Fibroblast of lung (primary cell): ENCODE measurements at regions not wholly inside any gene's neighbourhood (a gene's known extent, or its start where the extent isn't known, plus 50 kb on each side); places are given as distances from the start of the nearest gene placed in this dataset.

Source experiments
- EZH2 ChIP-seq: IDR thresholded peaks from 2 replicates; pipeline ENCODE4 v1.5.1; 2012; ENCODE audit warnings: low read length, control low read depth, mild to moderate bottlenecking; ENCODE audit errors: missing control alignments
- TF ChIP-seq, protein P1 (sequence below), 2 donors: IDR thresholded peaks in 1 of 2; conservative IDR thresholded peaks in 1 of 2; 1 replicate in 1 of 2; 2 replicates in 1 of 2; pipeline ENCODE4 v1.5.1; 2011 to 2012; ENCODE audit warnings: low read length in 2 of 2, control low read depth in 1 of 2, inconsistent platforms in 1 of 2, low read depth in 1 of 2, mild to moderate bottlenecking in 1 of 2

DNA sequence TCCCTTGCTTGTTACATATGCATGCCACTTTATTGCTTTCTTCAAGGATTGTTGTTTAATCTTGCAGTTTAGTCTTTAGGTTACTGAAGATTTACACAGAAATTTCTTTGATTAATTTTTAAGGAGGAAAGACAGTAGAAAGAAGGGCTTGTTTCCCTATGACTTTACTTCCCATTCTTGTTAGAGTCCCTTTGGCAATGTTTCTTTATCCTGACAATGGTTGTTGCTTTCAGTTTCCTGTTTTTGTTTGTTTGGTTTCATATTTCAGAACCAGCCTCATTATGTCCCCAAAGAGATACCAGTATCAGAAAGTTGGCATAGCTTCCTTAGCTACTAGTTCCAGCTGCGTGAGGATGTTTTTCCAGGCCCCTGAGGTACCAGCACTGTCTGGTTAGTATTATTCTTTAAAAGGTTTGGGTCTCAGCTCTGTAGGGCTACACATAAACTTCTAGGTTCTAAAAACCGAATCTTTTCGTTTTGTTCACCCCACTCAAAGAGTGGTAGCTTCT, 61.3 kb upstream of the UNC5C start:
- TF ChIP-seq, protein P1, sequence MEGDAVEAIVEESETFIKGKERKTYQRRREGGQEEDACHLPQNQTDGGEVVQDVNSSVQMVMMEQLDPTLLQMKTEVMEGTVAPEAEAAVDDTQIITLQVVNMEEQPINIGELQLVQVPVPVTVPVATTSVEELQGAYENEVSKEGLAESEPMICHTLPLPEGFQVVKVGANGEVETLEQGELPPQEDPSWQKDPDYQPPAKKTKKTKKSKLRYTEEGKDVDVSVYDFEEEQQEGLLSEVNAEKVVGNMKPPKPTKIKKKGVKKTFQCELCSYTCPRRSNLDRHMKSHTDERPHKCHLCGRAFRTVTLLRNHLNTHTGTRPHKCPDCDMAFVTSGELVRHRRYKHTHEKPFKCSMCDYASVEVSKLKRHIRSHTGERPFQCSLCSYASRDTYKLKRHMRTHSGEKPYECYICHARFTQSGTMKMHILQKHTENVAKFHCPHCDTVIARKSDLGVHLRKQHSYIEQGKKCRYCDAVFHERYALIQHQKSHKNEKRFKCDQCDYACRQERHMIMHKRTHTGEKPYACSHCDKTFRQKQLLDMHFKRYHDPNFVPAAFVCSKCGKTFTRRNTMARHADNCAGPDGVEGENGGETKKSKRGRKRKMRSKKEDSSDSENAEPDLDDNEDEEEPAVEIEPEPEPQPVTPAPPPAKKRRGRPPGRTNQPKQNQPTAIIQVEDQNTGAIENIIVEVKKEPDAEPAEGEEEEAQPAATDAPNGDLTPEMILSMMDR (conservative IDR thresholded peaks at IDR 0.05 in 1 of 2, IDR thresholded peaks at IDR 0.05 in 1 of 2; ENCODE audit: low read depth in 1 of 2, low read length in 2 of 2), result no peak
- TF ChIP-seq EZH2, result no peak
